SIG-M5 treated with dmso at 0.1 percent for 504 hours (cell line): ENCODE measurements at regions not wholly inside any gene's neighbourhood (a gene's known extent, or its start where the extent isn't known, plus 50 kb on each side); places are given as distances from the start of the nearest gene placed in this dataset.

ENCODE experiments used
- DNase-seq: peaks from one replicate; lab custom pipeline; 2025; ENCODE audit not compliant: unreplicated experiment; lab: John Stamatoyannopoulos, UW

- no peak for DNase-seq
Measured at GRCh38 chr6:125534430-125535263, 214.8 kb upstream of the HEY2 start.

- no peak for DNase-seq
Measured at GRCh38 chr6:125537090-125537489, 212.3 kb upstream of the HEY2 start.

GRCh38 chr6:125539892-125540291 is 209.5 kb upstream of the HEY2 start:
- no peak for DNase-seq

- DNase-seq, result no peak
Measured at GRCh38 chr6:125544819-125545218, 204.6 kb upstream of the HEY2 start.

- peak; percentile 40 for DNase-seq
Measured at GRCh38 chr6:125546841-125547251, 202.6 kb upstream of the HEY2 start.

GRCh38 chr6:125547381-125547780 is 202.1 kb upstream of the HEY2 start:
- no peak for DNase-seq

- DNase-seq, result no peak
Measured at GRCh38 chr6:125549202-125549884, 200.1 kb upstream of the HEY2 start.

- DNase-seq, result no peak
Measured at GRCh38 chr6:125550892-125551291, 198.5 kb upstream of the HEY2 start.

- no peak for DNase-seq
Measured at GRCh38 chr6:125552819-125553218, 196.6 kb upstream of the HEY2 start.

- DNase-seq, result no peak
Measured at GRCh38 chr6:125554456-125554855, 195.0 kb upstream of the HEY2 start.

- DNase-seq, result no peak
Measured at GRCh38 chr6:125558241-125558843, 191.1 kb upstream of the HEY2 start.

- no peak for DNase-seq
Measured at GRCh38 chr6:125558907-125559306, 190.5 kb upstream of the HEY2 start.

- no peak for DNase-seq
Measured at GRCh38 chr6:125562156-125562555, 187.3 kb upstream of the HEY2 start.

- DNase-seq, result no peak
Measured at GRCh38 chr6:125564941-125565340, 184.5 kb upstream of the HEY2 start.

- DNase-seq, result no peak
Measured at GRCh38 chr6:125567407-125567806, 182.0 kb upstream of the HEY2 start.

GRCh38 chr6:125568609-125569008 is 180.8 kb upstream of the HEY2 start:
- DNase-seq, result no peak

- DNase-seq, result no peak
Measured at GRCh38 chr6:125570526-125570925, 178.9 kb upstream of the HEY2 start.

GRCh38 chr6:125571207-125571755 is 178.2 kb upstream of the HEY2 start:
- no peak for DNase-seq

- no peak for DNase-seq
Measured at GRCh38 chr6:125574604-125575003, 174.8 kb upstream of the HEY2 start.

GRCh38 chr6:125577124-125577662 is 172.2 kb upstream of the HEY2 start:
- DNase-seq, result no peak

GRCh38 chr6:125584468-125584939 is 164.9 kb upstream of the HEY2 start:
- DNase-seq, result no peak
